ENCODE measurements at regions not wholly inside any gene's neighbourhood (a gene's known extent, or its start where the extent isn't known, plus 50 kb on each side); places are given as distances from the start of the nearest gene placed in this dataset.
A peak's percentile ranks its signal among the peaks of the same experiment; 100 is the strongest.

DNA sequence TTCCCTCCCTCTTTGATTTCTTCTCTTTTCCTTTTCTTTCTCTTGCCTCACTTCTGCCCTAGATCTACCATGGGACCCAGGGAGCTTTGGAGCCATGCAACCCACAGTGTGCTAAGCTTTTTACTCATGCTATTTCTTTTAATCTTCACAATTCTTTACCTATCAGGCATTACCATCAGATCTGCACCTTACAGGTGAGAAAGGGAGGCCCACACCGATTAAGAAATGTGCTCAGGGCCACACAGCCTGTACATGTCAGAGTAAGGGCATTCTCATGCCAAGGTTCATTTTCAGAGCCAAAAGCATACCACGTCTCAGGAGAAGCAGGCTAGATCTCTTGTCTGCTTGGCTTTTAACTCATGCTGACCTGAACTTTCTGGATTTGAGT lies 161.9 kb downstream of the RPIA start:
- no peaks in the 10 kb centered on the region for H4K20me1 ChIP-seq (ENCODE audit: insufficient read depth, low read length)
- TF ChIP-seq, protein P1, sequence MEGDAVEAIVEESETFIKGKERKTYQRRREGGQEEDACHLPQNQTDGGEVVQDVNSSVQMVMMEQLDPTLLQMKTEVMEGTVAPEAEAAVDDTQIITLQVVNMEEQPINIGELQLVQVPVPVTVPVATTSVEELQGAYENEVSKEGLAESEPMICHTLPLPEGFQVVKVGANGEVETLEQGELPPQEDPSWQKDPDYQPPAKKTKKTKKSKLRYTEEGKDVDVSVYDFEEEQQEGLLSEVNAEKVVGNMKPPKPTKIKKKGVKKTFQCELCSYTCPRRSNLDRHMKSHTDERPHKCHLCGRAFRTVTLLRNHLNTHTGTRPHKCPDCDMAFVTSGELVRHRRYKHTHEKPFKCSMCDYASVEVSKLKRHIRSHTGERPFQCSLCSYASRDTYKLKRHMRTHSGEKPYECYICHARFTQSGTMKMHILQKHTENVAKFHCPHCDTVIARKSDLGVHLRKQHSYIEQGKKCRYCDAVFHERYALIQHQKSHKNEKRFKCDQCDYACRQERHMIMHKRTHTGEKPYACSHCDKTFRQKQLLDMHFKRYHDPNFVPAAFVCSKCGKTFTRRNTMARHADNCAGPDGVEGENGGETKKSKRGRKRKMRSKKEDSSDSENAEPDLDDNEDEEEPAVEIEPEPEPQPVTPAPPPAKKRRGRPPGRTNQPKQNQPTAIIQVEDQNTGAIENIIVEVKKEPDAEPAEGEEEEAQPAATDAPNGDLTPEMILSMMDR (IDR thresholded peaks at IDR 0.05; ENCODE audit: low read length): no peak
- TF ChIP-seq EZH2 (IDR thresholded peaks at IDR 0.05; ENCODE audit: borderline replicate concordance, low read length): no peak
- peak overlapping the region; percentile 94 for H3K9ac ChIP-seq (ENCODE audit: low read length)
- H3K79me2 ChIP-seq (ENCODE audit: insufficient read depth, low read length): peaks cover 8% of the 10 kb centered on the region; the same call in 1 of the 2 replicates
- H3K27me3 ChIP-seq (ENCODE audit: insufficient read depth, low read length): no peaks in the 10 kb centered on the region
- peaks cover 25% of the 10 kb centered on the region for H3F3A ChIP-seq (ENCODE audit: insufficient read depth, low read length)
- peak overlapping the region; percentile 17 for H3K4me3 ChIP-seq (ENCODE audit: low read depth, low read length, poor library complexity, severe bottlenecking)
- H3K9me2 ChIP-seq (ENCODE audit: low read depth, low read length): no peaks in the 10 kb centered on the region
- H3K36me3 ChIP-seq (ENCODE audit: insufficient read depth, low read length): peaks cover 23% of the 10 kb centered on the region
- no peaks in the 10 kb centered on the region for H3K9me3 ChIP-seq (ENCODE audit: low read length)
- peaks cover 99% of the 10 kb centered on the region for H3K4me1 ChIP-seq (ENCODE audit: insufficient read depth, low read length, severe bottlenecking)
- peak overlapping the region; percentile 77 for H3K4me2 ChIP-seq (ENCODE audit: low read length)
- H3K27ac ChIP-seq (ENCODE audit: low read depth, low read length, poor library complexity, severe bottlenecking): peak overlapping the region; percentile 100
- H2AFZ ChIP-seq (ENCODE audit: low read length): no peak overlapping the region

DNA sequence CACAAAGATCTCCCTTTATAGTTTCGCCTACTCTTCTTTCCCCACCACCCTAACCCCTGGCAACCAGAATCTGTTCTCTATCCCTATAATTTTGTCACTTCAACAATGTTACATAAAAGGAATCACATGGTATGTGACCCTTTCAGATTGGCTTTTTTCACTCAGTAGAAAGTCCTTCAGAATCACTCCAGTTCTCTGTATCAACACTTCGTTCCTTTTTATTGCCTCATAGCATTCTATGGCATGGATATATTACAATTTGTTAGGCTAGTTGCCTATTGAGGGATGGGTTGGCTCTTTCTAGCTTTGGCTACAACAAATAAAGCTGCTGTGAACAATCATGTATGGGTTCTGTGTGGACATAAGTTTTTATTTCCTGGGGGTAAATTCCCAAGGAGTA lies 163.1 kb downstream of the RPIA start:
- Histone ChIP-seq H3K27ac (ENCODE audit: low read depth, low read length, poor library complexity, severe bottlenecking) (peak overlapping the region; percentile 100), H3F3A (ENCODE audit: insufficient read depth, low read length) (peaks cover 30% of the 10 kb centered on the region), H3K79me2 (ENCODE audit: insufficient read depth, low read length) (0 out of 2 replicates have a peak, but pooled peaks cover 4% of the 10 kb centered on the region), H3K4me3 (ENCODE audit: low read depth, low read length, poor library complexity, severe bottlenecking) (peak overlapping the region; percentile 92), H3K9me3 (ENCODE audit: low read length) (no peaks in the 10 kb centered on the region), H2AFZ (ENCODE audit: low read length) (no peak overlapping the region), H3K9ac (ENCODE audit: low read length) (peak overlapping the region; percentile 94), H3K4me1 (ENCODE audit: insufficient read depth, low read length, severe bottlenecking) (peaks cover 92% of the 10 kb centered on the region), H4K20me1 (ENCODE audit: insufficient read depth, low read length) (no peaks in the 10 kb centered on the region), H3K9me2 (ENCODE audit: low read depth, low read length) (no peaks in the 10 kb centered on the region), H3K27me3 (ENCODE audit: insufficient read depth, low read length) (no peaks in the 10 kb centered on the region), H3K4me2 (ENCODE audit: low read length) (peak overlapping the region; percentile 77), H3K36me3 (ENCODE audit: insufficient read depth, low read length) (peaks cover 35% of the 10 kb centered on the region)
- no peak for TF ChIP-seq EZH2 (IDR thresholded peaks at IDR 0.05; ENCODE audit: borderline replicate concordance, low read length)
- TF ChIP-seq, protein P1 (IDR thresholded peaks at IDR 0.05; ENCODE audit: low read length): no peak

DNA sequence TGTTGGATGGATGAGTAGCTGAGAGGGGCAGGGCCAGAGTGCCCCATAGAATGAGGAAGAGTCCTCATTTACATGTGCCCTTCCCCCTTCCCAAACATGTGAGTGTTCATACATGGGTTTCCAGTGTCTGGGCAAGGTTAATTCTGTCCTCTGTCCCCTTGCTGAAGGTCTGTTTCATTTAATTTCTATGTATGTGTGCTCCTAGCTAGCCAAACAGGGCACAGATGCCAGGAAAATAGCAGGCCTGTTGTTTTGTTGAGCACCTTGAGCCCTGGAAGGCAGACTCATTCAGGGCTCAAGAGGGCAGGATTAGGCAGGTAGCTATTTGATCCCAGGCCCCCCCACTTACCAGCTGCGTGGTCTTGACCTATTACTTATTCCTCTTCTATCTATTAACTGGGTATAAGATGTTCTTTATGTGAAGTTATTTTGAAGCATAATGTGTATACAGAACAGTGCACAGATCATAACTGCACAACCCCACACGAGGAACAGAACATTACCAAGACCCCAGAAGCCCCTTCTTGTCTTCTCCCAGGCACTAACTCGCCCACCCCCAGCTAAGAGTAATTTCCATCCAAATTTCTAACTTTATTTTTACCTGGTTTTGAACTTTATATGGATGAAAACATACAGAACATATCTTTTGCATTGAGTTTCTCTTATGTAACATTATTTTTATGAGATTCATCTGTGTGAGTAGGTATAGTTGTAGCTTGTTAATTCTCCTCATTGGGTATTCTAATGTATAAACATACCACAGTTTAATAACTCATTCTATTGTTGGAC lies 164.3 kb downstream of the RPIA start:
- Histone ChIP-seq H3K27me3 (ENCODE audit: insufficient read depth, low read length) (no peaks in the 10 kb centered on the region), H2AFZ (ENCODE audit: low read length) (no peak overlapping the region), H3K4me3 (ENCODE audit: low read depth, low read length, poor library complexity, severe bottlenecking) (peak overlapping the region; percentile 92), H3K4me1 (ENCODE audit: insufficient read depth, low read length, severe bottlenecking) (peaks cover 80% of the 10 kb centered on the region), H3K9ac (ENCODE audit: low read length) (peak overlapping the region; percentile 94), H3K4me2 (ENCODE audit: low read length) (peak overlapping the region; percentile 77), H3K27ac (ENCODE audit: low read depth, low read length, poor library complexity, severe bottlenecking) (peak overlapping the region; percentile 100), H3K36me3 (ENCODE audit: insufficient read depth, low read length) (peaks cover 48% of the 10 kb centered on the region), H3K79me2 (ENCODE audit: insufficient read depth, low read length) (peaks cover 14% of the 10 kb centered on the region), H3K9me3 (ENCODE audit: low read length) (no peaks in the 10 kb centered on the region), H4K20me1 (ENCODE audit: insufficient read depth, low read length) (no peaks in the 10 kb centered on the region), H3F3A (ENCODE audit: insufficient read depth, low read length) (peaks cover 30% of the 10 kb centered on the region), H3K9me2 (ENCODE audit: low read depth, low read length) (no peaks in the 10 kb centered on the region)
- TF ChIP-seq EZH2 (IDR thresholded peaks at IDR 0.05; ENCODE audit: borderline replicate concordance, low read length): no peak
- TF ChIP-seq, protein P1 (IDR thresholded peaks at IDR 0.05; ENCODE audit: low read length): no peak
